ENCODE measurements at regions not wholly inside any gene's neighbourhood (a gene's known extent, or its start where the extent isn't known, plus 50 kb on each side); places are given as distances from the start of the nearest gene placed in this dataset.

DNA sequence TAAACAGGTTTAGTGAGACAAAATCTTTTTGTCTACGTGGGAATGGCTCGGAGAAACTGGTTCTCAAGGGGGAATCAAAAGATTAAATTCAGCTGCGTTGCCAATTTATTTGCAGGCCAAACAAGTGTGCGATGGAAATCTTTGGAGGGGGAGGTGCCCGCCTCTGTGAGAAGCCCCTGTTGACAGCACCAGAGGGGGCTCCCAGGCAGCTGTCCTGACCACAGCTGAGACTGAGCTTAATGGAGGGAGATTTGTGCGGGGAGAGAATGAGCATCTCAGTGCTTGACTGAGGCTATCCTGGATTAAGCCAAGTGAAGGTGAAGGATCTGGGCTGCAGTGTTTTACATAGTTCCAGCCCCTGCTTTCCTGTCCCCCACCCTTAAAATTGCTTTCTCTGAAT, 169.7 kb downstream of the ATG4C start:
- no peak for DNase-seq (ENCODE audit: low read depth)
- H3K4me3 ChIP-seq (ENCODE audit: control insufficient read depth, low read depth, low read length) = no peak overlapping the region
- TF ChIP-seq, protein P1, sequence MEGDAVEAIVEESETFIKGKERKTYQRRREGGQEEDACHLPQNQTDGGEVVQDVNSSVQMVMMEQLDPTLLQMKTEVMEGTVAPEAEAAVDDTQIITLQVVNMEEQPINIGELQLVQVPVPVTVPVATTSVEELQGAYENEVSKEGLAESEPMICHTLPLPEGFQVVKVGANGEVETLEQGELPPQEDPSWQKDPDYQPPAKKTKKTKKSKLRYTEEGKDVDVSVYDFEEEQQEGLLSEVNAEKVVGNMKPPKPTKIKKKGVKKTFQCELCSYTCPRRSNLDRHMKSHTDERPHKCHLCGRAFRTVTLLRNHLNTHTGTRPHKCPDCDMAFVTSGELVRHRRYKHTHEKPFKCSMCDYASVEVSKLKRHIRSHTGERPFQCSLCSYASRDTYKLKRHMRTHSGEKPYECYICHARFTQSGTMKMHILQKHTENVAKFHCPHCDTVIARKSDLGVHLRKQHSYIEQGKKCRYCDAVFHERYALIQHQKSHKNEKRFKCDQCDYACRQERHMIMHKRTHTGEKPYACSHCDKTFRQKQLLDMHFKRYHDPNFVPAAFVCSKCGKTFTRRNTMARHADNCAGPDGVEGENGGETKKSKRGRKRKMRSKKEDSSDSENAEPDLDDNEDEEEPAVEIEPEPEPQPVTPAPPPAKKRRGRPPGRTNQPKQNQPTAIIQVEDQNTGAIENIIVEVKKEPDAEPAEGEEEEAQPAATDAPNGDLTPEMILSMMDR (IDR thresholded peaks at IDR 0.05; ENCODE audit: control insufficient read depth, insufficient read depth, low read depth, low read length, missing control alignments) = no peak

DNA sequence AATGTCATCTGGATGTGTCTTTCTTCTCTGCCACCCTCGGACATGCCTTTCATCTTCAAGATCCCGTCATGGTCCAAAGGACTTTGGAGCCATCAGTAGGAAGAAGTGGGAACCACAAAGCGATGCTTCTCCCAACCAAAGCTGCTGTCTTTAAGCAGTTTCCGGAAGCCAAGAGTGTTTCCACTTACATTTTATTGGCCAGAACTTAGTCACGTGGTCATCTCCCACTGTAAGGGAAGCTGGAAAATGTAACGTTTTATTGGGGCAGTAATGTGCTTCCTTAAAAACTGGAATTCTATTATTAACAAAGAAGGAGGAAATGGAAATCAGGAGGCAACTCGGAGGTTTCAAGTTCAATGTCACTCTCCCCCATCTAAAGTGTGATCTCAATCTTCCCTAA, 170.8 kb downstream of the ATG4C start:
- TF ChIP-seq, protein P1 (IDR thresholded peaks at IDR 0.05; ENCODE audit: control insufficient read depth, insufficient read depth, low read depth, low read length, missing control alignments) = no peak
- H3K4me3 ChIP-seq (ENCODE audit: control insufficient read depth, low read depth, low read length) = no peak overlapping the region
- no peak for DNase-seq (ENCODE audit: low read depth)

DNA sequence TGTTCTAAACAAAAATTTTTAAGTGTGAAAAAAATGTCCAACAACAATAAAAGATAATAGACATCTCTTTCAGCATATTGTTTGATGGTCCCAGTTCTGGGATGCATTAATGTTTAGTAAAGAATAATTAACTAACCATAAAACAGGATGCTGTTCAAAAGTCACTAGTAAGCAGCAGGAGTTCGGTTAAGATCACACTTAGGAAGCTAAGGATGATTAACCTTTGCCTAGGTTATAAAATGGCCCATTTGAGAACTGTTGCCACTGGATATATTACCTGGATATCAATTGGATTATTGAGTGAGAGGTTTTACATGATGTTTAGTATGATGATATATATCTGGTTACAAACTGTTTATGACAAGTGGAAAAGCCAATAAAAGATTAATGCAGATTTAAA, 171.7 kb downstream of the ATG4C start:
- H3K4me3 ChIP-seq (ENCODE audit: control insufficient read depth, low read depth, low read length) = no peak overlapping the region
- TF ChIP-seq, protein P1 (IDR thresholded peaks at IDR 0.05; ENCODE audit: control insufficient read depth, insufficient read depth, low read depth, low read length, missing control alignments) = no peak
- DNase-seq (ENCODE audit: low read depth) = no peak

DNA sequence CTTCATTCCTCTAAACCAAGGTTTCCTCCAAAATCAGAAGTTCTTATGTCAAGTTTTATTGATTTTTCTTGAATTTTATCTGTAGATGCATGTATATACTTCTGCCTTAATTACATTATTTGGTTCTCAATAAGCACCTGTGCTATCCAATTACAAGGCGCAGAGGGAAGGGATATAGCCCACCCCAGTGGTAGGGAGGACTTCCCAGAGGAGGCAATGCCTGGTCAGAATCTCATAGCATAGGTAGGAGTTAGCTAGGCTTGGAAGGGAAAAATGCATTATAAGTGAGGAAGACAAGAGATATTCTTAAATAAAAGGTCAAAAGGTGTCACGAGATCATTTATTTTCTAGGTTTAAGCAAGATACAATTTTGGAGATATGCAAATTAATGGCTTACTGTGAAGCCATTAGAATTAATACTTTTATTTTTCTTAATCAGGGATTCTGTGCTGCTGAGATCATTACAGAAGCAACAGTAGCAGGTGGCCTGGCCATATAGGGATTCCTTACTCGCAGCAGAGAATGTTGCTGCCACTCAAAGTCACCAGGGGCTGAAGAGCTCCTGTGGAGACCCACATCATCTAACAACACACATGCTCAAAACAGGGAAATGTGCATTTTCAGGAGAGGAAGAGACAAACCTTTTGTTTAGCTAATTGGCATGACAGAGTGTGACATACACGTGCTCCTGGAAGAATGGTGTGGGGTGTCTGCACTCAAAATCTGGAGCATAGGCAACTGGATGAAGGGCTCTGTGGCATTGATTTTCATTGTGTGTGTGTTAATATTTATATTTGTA, 178.3 kb downstream of the ATG4C start:
- no peak overlapping the region for H3K4me3 ChIP-seq (ENCODE audit: control insufficient read depth, low read depth, low read length)
- TF ChIP-seq, protein P1 (IDR thresholded peaks at IDR 0.05; ENCODE audit: control insufficient read depth, insufficient read depth, low read depth, low read length, missing control alignments) = no peak
- no peak for DNase-seq (ENCODE audit: low read depth)

DNA sequence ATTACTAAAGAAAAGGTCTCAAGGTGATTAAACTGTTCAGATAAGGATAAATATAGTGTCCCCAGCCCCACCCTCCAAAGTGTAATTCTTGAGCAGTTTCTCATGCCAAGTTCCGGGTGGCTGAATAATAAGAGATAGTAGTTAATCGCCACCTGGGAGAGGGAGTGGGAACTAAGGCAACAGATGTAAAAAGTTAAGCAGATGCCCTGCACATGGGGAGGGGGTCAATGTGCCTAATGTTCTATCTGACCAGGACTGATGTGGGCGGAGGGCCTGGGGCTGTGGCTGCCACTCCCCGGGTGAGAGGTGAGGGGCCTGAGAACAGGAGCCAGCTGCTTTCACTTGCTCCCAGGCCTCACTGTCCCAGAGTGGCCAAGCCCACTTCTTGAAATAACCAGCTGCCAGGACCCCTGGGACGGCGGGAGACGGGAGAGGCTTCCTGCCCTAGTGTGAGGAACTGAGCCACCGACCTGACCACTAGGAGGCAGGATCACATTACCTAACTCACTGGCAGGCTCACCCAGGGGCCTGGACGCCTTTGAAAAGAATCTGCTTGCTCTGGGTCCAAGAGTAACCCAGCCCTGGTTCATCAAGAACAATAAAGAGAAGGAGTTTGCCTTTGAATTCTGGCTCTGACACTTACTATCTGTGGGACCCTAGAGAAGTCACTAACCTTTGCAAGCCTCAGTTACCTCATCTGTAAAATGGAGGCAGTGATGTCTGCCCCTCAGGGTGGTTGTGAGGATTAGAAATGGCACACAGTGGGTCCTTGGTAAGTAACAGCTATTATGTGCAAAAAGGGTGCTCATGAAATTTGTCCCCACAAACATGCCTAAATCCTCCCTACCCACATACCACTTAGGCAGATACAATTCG, 179.2 kb downstream of the ATG4C start:
- TF ChIP-seq, protein P1 (IDR thresholded peaks at IDR 0.05; ENCODE audit: control insufficient read depth, insufficient read depth, low read depth, low read length, missing control alignments) = peak; percentile 67
- DNase-seq (ENCODE audit: low read depth) = peak; percentile 7
- H3K4me3 ChIP-seq (ENCODE audit: control insufficient read depth, low read depth, low read length) = no peak overlapping the region

DNA sequence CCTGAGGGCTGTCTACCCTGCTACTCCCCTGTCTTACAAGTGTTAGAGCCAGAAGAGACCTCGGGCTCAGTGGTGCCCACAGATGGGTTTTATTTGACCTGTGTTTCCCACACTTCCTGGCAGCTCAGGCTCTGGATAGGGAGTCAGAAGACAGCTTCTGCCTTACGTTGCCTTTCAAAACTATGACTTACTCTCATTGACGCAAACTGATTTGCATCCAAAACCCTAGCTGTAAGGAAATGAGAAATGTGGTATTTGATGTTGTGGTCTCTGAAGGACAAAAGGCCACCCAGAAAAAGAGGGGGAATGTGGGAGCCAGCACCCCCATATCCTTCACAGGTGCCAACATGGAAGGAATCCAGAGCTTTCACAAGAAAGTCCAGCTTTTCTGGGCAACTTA, 180.2 kb downstream of the ATG4C start:
- no peak overlapping the region for H3K4me3 ChIP-seq (ENCODE audit: control insufficient read depth, low read depth, low read length)
- TF ChIP-seq, protein P1 (IDR thresholded peaks at IDR 0.05; ENCODE audit: control insufficient read depth, insufficient read depth, low read depth, low read length, missing control alignments) = no peak
- DNase-seq (ENCODE audit: low read depth) = no peak
